ENCODE measurements at regions not wholly inside any gene's neighbourhood (a gene's known extent, or its start where the extent isn't known, plus 50 kb on each side); places are given as distances from the start of the nearest gene placed in this dataset.

- Histone ChIP-seq H3K9me3 (ENCODE audit: insufficient read depth, low read depth) (no peaks in the 10 kb centered on the region), H3K4me2 (no peak overlapping the region), H3K36me3 (ENCODE audit: low read depth) (no peaks in the 10 kb centered on the region), H3K79me2 (ENCODE audit: low read depth) (no peaks in the 10 kb centered on the region), H3K4me1 (replicated peaks; ENCODE audit: insufficient read depth) (no peaks in the 10 kb centered on the region), H4K20me1 (ENCODE audit: insufficient read depth) (no peaks in the 10 kb centered on the region), H3F3A (ENCODE audit: insufficient read depth, low read depth) (no peaks in the 10 kb centered on the region), H3K27me3 (ENCODE audit: insufficient read depth, low read depth) (no peaks in the 10 kb centered on the region), H3K4me3 (no peak overlapping the region), H3K27ac (no peak overlapping the region), H2AFZ (no peak overlapping the region), H3K9me2 (ENCODE audit: insufficient read depth) (no peaks in the 10 kb centered on the region)
- POLR2A ChIA-PET (ENCODE audit: unreplicated experiment): no interaction called here
- intact Hi-C loops (cut with micrococcal nuclease; ENCODE audit: unreplicated experiment): no loop called here
- no peak for DNase-seq
- CTCF ChIA-PET: no interaction called here
- TF ChIP-seq EZH2 (IDR thresholded peaks at IDR 0.05; ENCODE audit: low read depth) (no peak), CTCF (conservative IDR thresholded peaks at IDR 0.05) (no peak)
- BruUV-seq (replicated peaks): no TSS peak
Observed at GRCh38 chr3:5523125-5523524, 335.6 kb downstream of the EDEM1 start.

- ChIA-PET POLR2A (ENCODE audit: unreplicated experiment) (no interaction called here), CTCF (no interaction called here)
- BruUV-seq (replicated peaks): no TSS peak
Observed at GRCh38 chr3:5531039-5531438, 343.5 kb downstream of the EDEM1 start.

GRCh38 chr3:5531741-5532290, 344.3 kb downstream of the EDEM1 start:
- CTCF ChIA-PET: no interaction called here

More at GRCh38 chr3:5531039-5531438, 343.5 kb downstream of the EDEM1 start:
- Histone ChIP-seq H3K36me3 (ENCODE audit: low read depth) (no peaks in the 10 kb centered on the region), H3F3A (ENCODE audit: insufficient read depth, low read depth) (no peaks in the 10 kb centered on the region), H3K9me3 (ENCODE audit: insufficient read depth, low read depth) (no peaks in the 10 kb centered on the region), H3K27me3 (ENCODE audit: insufficient read depth, low read depth) (no peaks in the 10 kb centered on the region), H3K27ac (no peak overlapping the region), H3K4me2 (no peak overlapping the region), H3K4me1 (replicated peaks; ENCODE audit: insufficient read depth) (no peaks in the 10 kb centered on the region), H3K79me2 (ENCODE audit: low read depth) (no peaks in the 10 kb centered on the region), H2AFZ (no peak overlapping the region), H3K9me2 (ENCODE audit: insufficient read depth) (no peaks in the 10 kb centered on the region), H3K4me3 (no peak overlapping the region), H4K20me1 (ENCODE audit: insufficient read depth) (no peaks in the 10 kb centered on the region)
- intact Hi-C loops (cut with micrococcal nuclease; ENCODE audit: unreplicated experiment): no loop called here
- TF ChIP-seq CTCF (conservative IDR thresholded peaks at IDR 0.05) (no peak), EZH2 (IDR thresholded peaks at IDR 0.05; ENCODE audit: low read depth) (no peak)
- DNase-seq: no peak

More at GRCh38 chr3:5531741-5532290, 344.3 kb downstream of the EDEM1 start:
- H3K9me2 ChIP-seq (ENCODE audit: insufficient read depth): no peaks in the 10 kb centered on the region
- no peaks in the 10 kb centered on the region for H3K27me3 ChIP-seq (ENCODE audit: insufficient read depth, low read depth)
- TF ChIP-seq CTCF (conservative IDR thresholded peaks at IDR 0.05) (no peak), EZH2 (IDR thresholded peaks at IDR 0.05; ENCODE audit: low read depth) (no peak)
- no peaks in the 10 kb centered on the region for H4K20me1 ChIP-seq (ENCODE audit: insufficient read depth)
- no peak overlapping the region for H3K4me2 ChIP-seq
- H3K4me1 ChIP-seq (replicated peaks; ENCODE audit: insufficient read depth): no peaks in the 10 kb centered on the region
- no peak overlapping the region for H3K4me3 ChIP-seq
- POLR2A ChIA-PET (ENCODE audit: unreplicated experiment): no interaction called here
- BruUV-seq (replicated peaks): no TSS peak
- no peaks in the 10 kb centered on the region for H3K36me3 ChIP-seq (ENCODE audit: low read depth)
- intact Hi-C loops (cut with micrococcal nuclease; ENCODE audit: unreplicated experiment): no loop called here
- no peak overlapping the region for H2AFZ ChIP-seq
- no peaks in the 10 kb centered on the region for H3K79me2 ChIP-seq (ENCODE audit: low read depth)
- H3K27ac ChIP-seq: no peak overlapping the region
- H3K9me3 ChIP-seq (ENCODE audit: insufficient read depth, low read depth): no peaks in the 10 kb centered on the region
- H3F3A ChIP-seq (ENCODE audit: insufficient read depth, low read depth): no peaks in the 10 kb centered on the region
- no peak for DNase-seq
